GM18507 (cell line): ENCODE measurements at regions not wholly inside any gene's neighbourhood (a gene's known extent, or its start where the extent isn't known, plus 50 kb on each side); places are given as distances from the start of the nearest gene placed in this dataset.
"Not testable (repeated sequence)": the region's sequence is repeated elsewhere in the genome, so short reads cannot be mapped to it uniquely, and the experiment has no call there.

Experiments
- DNase-seq: peaks from one replicate; pipeline ENCODE4 v3.0.0; 2011; ENCODE audit warnings: low read depth; ENCODE audit not compliant: insufficient read length; ENCODE audit errors: extremely low spot score
- FAIRE-seq: peaks from 2 replicates; lab custom pipeline; 2011; peaks lifted over from hg19 to GRCh38; lab: Jason Lieb, UNC

- FAIRE-seq (no peak), DNase-seq (no peak)
These were observed 693.2 kb upstream of the GJE1 start for GRCh38 chr6:141439513-141439912.

- DNase-seq (no peak), FAIRE-seq (no peak)
These were observed 695.0 kb upstream of the GJE1 start for GRCh38 chr6:141437685-141438084.

GRCh38 chr6:141437011-141437410 lies 695.7 kb upstream of the GJE1 start:
- DNase-seq: no peak
- FAIRE-seq: no peak

GRCh38 chr6:141426400-141426980 lies 706.2 kb upstream of the GJE1 start:
- DNase-seq (no peak), FAIRE-seq (no peak)

- FAIRE-seq (no peak), DNase-seq (no peak)
These were observed 711.3 kb upstream of the GJE1 start for GRCh38 chr6:141421378-141421777.

GRCh38 chr6:141418076-141418475 lies 714.6 kb upstream of the GJE1 start:
- DNase-seq (no peak), FAIRE-seq (no peak)

GRCh38 chr6:141415896-141416295 lies 716.8 kb upstream of the GJE1 start:
- FAIRE-seq: no peak

GRCh38 chr6:141413196-141413595 lies 719.5 kb upstream of the GJE1 start:
- DNase-seq (no peak), FAIRE-seq (no peak)

More at GRCh38 chr6:141415896-141416295, 716.8 kb upstream of the GJE1 start:
- DNase-seq: no peak

- FAIRE-seq (no peak), DNase-seq (no peak)
These were observed 726.0 kb upstream of the GJE1 start for GRCh38 chr6:141406761-141407160.

- DNase-seq (no peak), FAIRE-seq (no peak)
These were observed 728.9 kb upstream of the GJE1 start for GRCh38 chr6:141403827-141404226.

- FAIRE-seq: no peak
These were observed 729.6 kb upstream of the GJE1 start for GRCh38 chr6:141403103-141403502.

GRCh38 chr6:141402489-141402888 lies 730.2 kb upstream of the GJE1 start:
- no peak for FAIRE-seq
- DNase-seq: no peak

More at GRCh38 chr6:141403103-141403502, 729.6 kb upstream of the GJE1 start:
- no peak for DNase-seq

GRCh38 chr6:141401851-141402250 lies 730.9 kb upstream of the GJE1 start:
- FAIRE-seq (no peak), DNase-seq (no peak)

- FAIRE-seq: no peak
- no peak for DNase-seq
These were observed 731.6 kb upstream of the GJE1 start for GRCh38 chr6:141401168-141401567.

GRCh38 chr6:141398949-141399348 lies 733.8 kb upstream of the GJE1 start:
- FAIRE-seq (no peak), DNase-seq (no peak)

GRCh38 chr6:141395443-141396008 lies 737.2 kb upstream of the GJE1 start:
- FAIRE-seq: no peak

GRCh38 chr6:141394565-141395051 lies 738.1 kb upstream of the GJE1 start:
- FAIRE-seq (no peak), DNase-seq (no peak)

More at GRCh38 chr6:141395443-141396008, 737.2 kb upstream of the GJE1 start:
- DNase-seq: no peak

- DNase-seq: no peak
- FAIRE-seq: no peak
These were observed 738.6 kb upstream of the GJE1 start for GRCh38 chr6:141394125-141394536.

GRCh38 chr6:141393405-141394124 lies 739.2 kb upstream of the GJE1 start:
- FAIRE-seq: no peak
- no peak for DNase-seq

GRCh38 chr6:141391135-141391534 lies 741.6 kb upstream of the GJE1 start:
- not testable (repeated sequence) for DNase-seq, FAIRE-seq

GRCh38 chr6:141388666-141389065 lies 744.1 kb upstream of the GJE1 start:
- DNase-seq: no peak
- no peak for FAIRE-seq
